SK-N-SH (cell line): ENCODE measurements at regions not wholly inside any gene's neighbourhood (a gene's known extent, or its start where the extent isn't known, plus 50 kb on each side); places are given as distances from the start of the nearest gene placed in this dataset.
A peak's percentile ranks its signal among the peaks of the same experiment; 100 is the strongest.
"Not testable (repeated sequence)": the region's sequence is repeated elsewhere in the genome, so short reads cannot be mapped to it uniquely, and the experiment has no call there.

Experiments
- CTCF ChIA-PET: fragments of 300-600, 350-600 bp; formaldehyde crosslinking; extraction: SDS; loops from one replicate; lab custom pipeline; 2021; lab: Yijun Ruan, JAX
- POLR2A ChIA-PET: fragments of 350-600 bp; sonication (Branson Sonifier 250); formaldehyde crosslinking; extraction: SDS; loops from one replicate; lab custom pipeline; 2020; ENCODE audit warnings: antibody characterized with exemption, inconsistent platforms; lab: Yijun Ruan, JAX
- DNase-seq: peaks from one replicate; pipeline ENCODE4 v3.0.0; 2012
- H2AFZ ChIP-seq: fragments of 200-600 bp; sonication (generic); 2 replicates; pipeline ENCODE4 v1.8.1; 2016; ENCODE audit warnings: antibody characterized with exemption, mild to moderate bottlenecking, low read depth
- H3F3A ChIP-seq: fragments of 200-600 bp; sonication (generic); replicated peaks from 2 replicates; pipeline ENCODE3; 2016; ENCODE audit warnings: antibody characterized with exemption, mild to moderate bottlenecking; ENCODE audit not compliant: insufficient read depth
- H3K27ac ChIP-seq, 2 experiments: fragments of 200-500 bp in 1 of 2; fragments of 200-600 bp in 1 of 2; sonication (Bioruptor generic) in 1 of 2; sonication (generic), shearing (Covaris generic) in 1 of 2; 2 replicates each; pipeline versions ENCODE4 v1.5.1 to v1.6.1; 2014 to 2016; ENCODE audit warnings: low read depth in 2 of 2, inconsistent platforms in 1 of 2, low read length in 1 of 2, mild to moderate bottlenecking in 1 of 2, mixed read lengths in 1 of 2
- H3K27me3 ChIP-seq: fragments of 200-600 bp; sonication (generic), shearing (Covaris generic); 2 replicates; pipeline ENCODE4 v1.6.1; 2016; ENCODE audit warnings: mixed run types; ENCODE audit not compliant: insufficient read depth
- H3K36me3 ChIP-seq, 2 experiments: fragments of 200-500 bp in 1 of 2; fragments of 200-600 bp in 1 of 2; sonication (Bioruptor generic) in 1 of 2; sonication (generic) in 1 of 2; replicated peaks in 1 of 2; 2 replicates each; pipeline versions ENCODE3 to v1.5.1; 2014 to 2016; ENCODE audit warnings: low read length in 1 of 2, mild to moderate bottlenecking in 1 of 2; ENCODE audit not compliant: insufficient read depth in 2 of 2, control insufficient read depth in 1 of 2
- H3K4me1 ChIP-seq, 2 experiments: fragments of 200-500 bp in 1 of 2; fragments of 200-600 bp in 1 of 2; sonication (Bioruptor generic) in 1 of 2; sonication (generic), shearing (Covaris generic) in 1 of 2; 2 replicates each; pipeline versions ENCODE4 v1.5.1 to v1.6.1; 2014 to 2016; ENCODE audit warnings: low read depth in 1 of 2, low read length in 1 of 2, mixed run types in 1 of 2; ENCODE audit not compliant: insufficient read depth in 2 of 2, control insufficient read depth in 1 of 2
- H3K4me2 ChIP-seq: fragments of 200-600 bp; sonication (generic), shearing (Covaris generic); 2 replicates; pipeline ENCODE4 v1.6.1; 2017; ENCODE audit warnings: mixed run types
- H3K4me3 ChIP-seq, 2 experiments: fragments of 200-500 bp in 1 of 2; fragments of 200-600 bp in 1 of 2; sonication (Bioruptor generic) in 1 of 2; sonication (generic), shearing (Covaris generic) in 1 of 2; 2 replicates each; pipeline versions ENCODE4 v1.5.1 to v1.8.1; 2014 to 2016; ENCODE audit warnings: low read depth in 2 of 2, inconsistent platforms in 1 of 2, low read length in 1 of 2, mild to moderate bottlenecking in 1 of 2, mixed read lengths in 1 of 2, moderate library complexity in 1 of 2
- H3K79me2 ChIP-seq: fragments of 200-600 bp; sonication (generic); 2 replicates; pipeline ENCODE4 v1.8.1; 2017; ENCODE audit warnings: mild to moderate bottlenecking; ENCODE audit not compliant: insufficient read depth
- H3K9ac ChIP-seq: fragments of 200-600 bp; sonication (generic); 2 replicates; pipeline ENCODE4 v1.6.1; 2017; ENCODE audit warnings: mixed run types
- H3K9me2 ChIP-seq: fragments of 200-600 bp; sonication (generic); 2 replicates; pipeline ENCODE4 v1.6.1; 2017; ENCODE audit warnings: mixed run types
- H3K9me3 ChIP-seq: fragments of 200-600 bp; sonication (generic); 2 replicates; pipeline ENCODE4 v1.6.1; 2017; ENCODE audit warnings: mixed run types, mild to moderate bottlenecking, moderate library complexity
- H4K20me1 ChIP-seq: fragments of 200-600 bp; sonication (generic); 2 replicates; pipeline ENCODE4 v1.6.1; 2017; ENCODE audit warnings: mild to moderate bottlenecking, mixed run types; ENCODE audit not compliant: insufficient read depth
- ELF1 ChIP-seq: IDR thresholded peaks from 2 replicates; pipeline ENCODE4 v1.4.0; 2012
- EZH2phosphoT487 ChIP-seq: fragments of 200-600 bp; sonication (generic); IDR thresholded peaks from 2 replicates; pipeline ENCODE4 v1.6.1; 2017; ENCODE audit warnings: low read depth, mixed run types, mild to moderate bottlenecking, antibody characterized with exemption, moderate library complexity, borderline replicate concordance
- FOSL2 ChIP-seq: IDR thresholded peaks from 2 replicates; pipeline ENCODE4 v1.4.0; 2012; ENCODE audit warnings: low read depth, mild to moderate bottlenecking, moderate library complexity, borderline replicate concordance
- IRF3 ChIP-seq: fragments of 150-350 bp; IDR thresholded peaks from 2 replicates; pipeline ENCODE4 v1.6.1; 2016; ENCODE audit warnings: mild to moderate bottlenecking, low read depth, low read length
- MEF2A ChIP-seq: IDR thresholded peaks from 2 replicates; pipeline ENCODE4 v1.4.0; 2012; ENCODE audit warnings: low read depth, borderline replicate concordance
- POLR2AphosphoS5 ChIP-seq: IDR thresholded peaks from 2 replicates; pipeline ENCODE4 v1.6.1; 2012; ENCODE audit warnings: low read depth, low read length
- REST ChIP-seq: IDR thresholded peaks from 2 replicates; pipeline ENCODE4 v1.6.1; 2012; ENCODE audit warnings: mild to moderate bottlenecking, low read depth, low read length, moderate library complexity
- TAF1 ChIP-seq: IDR thresholded peaks from 2 replicates; pipeline ENCODE4 v1.6.1; 2012; ENCODE audit warnings: low read depth, mild to moderate bottlenecking, low read length, moderate library complexity, borderline replicate concordance
- TEAD4 ChIP-seq: IDR thresholded peaks from 2 replicates; pipeline ENCODE4 v1.4.0; 2012; ENCODE audit warnings: mild to moderate bottlenecking, borderline replicate concordance; ENCODE audit not compliant: insufficient read depth
- WGBS: methylation state at CpG from one replicate; pipeline ENCODE4 v1.1.6; 2017; ENCODE audit warnings: low lambda C conversion rate; 5-methylcytosine and 5-hydroxymethylcytosine counted together

- DNase-seq: no peak
- TF ChIP-seq TEAD4: no peak
- H3K4me2 ChIP-seq: no peak overlapping the region
- no peaks in the 10 kb centered on the region for H3K36me3 ChIP-seq
- H3K4me1 ChIP-seq: peaks cover 0 to 4% of the 10 kb centered on the region in 2 experiments; a peak in 1 of 4 replicates
- H3K9me3 ChIP-seq: no peaks in the 10 kb centered on the region; the same call in 1 of the 2 replicates
- no peaks in the 10 kb centered on the region for H4K20me1 ChIP-seq
- no peak overlapping the region for H2AFZ ChIP-seq
- CTCF ChIA-PET: no interaction called here
- 37% methylated on average over 2 of the region's 2 CpGs for WGBS
- peak overlapping the region in 1 of 2 experiments; percentile 39; a peak in 1 of 4 replicates for H3K27ac ChIP-seq
- H3K9me2 ChIP-seq: no peaks in the 10 kb centered on the region
- H3K27me3 ChIP-seq: no peaks in the 10 kb centered on the region
- no peak overlapping the region for H3K4me3 ChIP-seq
- POLR2A ChIA-PET: no interaction called here
- H3K79me2 ChIP-seq: no peaks in the 10 kb centered on the region
- H3K9ac ChIP-seq: no peak overlapping the region
- no peaks in the 10 kb centered on the region for H3F3A ChIP-seq
These were observed 632.4 kb upstream of the LRRTM4 start for GRCh38 chr2:78154586-78154985.

GRCh38 chr2:78162202-78162601 is 640.0 kb upstream of the LRRTM4 start:
- Histone ChIP-seq H3K9me2 (no peaks in the 10 kb centered on the region), H4K20me1 (no peaks in the 10 kb centered on the region), H2AFZ (no peak overlapping the region), H3F3A (no peaks in the 10 kb centered on the region), H3K9me3 (no peaks in the 10 kb centered on the region), H3K4me3 (no peak overlapping the region), H3K27me3 (no peaks in the 10 kb centered on the region), H3K4me2 (no peak overlapping the region), H3K9ac (no peak overlapping the region), H3K36me3 (no peaks in the 10 kb centered on the region), H3K79me2 (no peaks in the 10 kb centered on the region), H3K27ac (no peak overlapping the region), H3K4me1 (no peaks in the 10 kb centered on the region)
- TF ChIP-seq POLR2AphosphoS5 (no peak), ELF1 (no peak), REST (no peak), TEAD4 (no peak), FOSL2 (no peak), IRF3 (no peak), MEF2A (no peak), TAF1 (no peak), EZH2phosphoT487 (no peak)
- POLR2A ChIA-PET: no interaction called here
- CTCF ChIA-PET: no interaction called here
- WGBS: 43% methylated on average over 2 of the region's 2 CpGs
- DNase-seq: no peak

- POLR2A ChIA-PET, H3K27me3 ChIP-seq, H3K4me2 ChIP-seq, H3K9me2 ChIP-seq, H3K36me3 ChIP-seq, H3K4me1 ChIP-seq, H3K4me3 ChIP-seq, H3K9ac ChIP-seq, H3K27ac ChIP-seq, H2AFZ ChIP-seq, H3K79me2 ChIP-seq, H4K20me1 ChIP-seq, H3K9me3 ChIP-seq, CTCF ChIA-PET, H3F3A ChIP-seq, DNase-seq: not testable (repeated sequence)
- 62% methylated on average over 9 of the region's 9 CpGs for WGBS
These were observed 650.0 kb upstream of the LRRTM4 start for GRCh38 chr2:78172157-78172556.
